LNCaP clone FGC (cell line): ENCODE measurements at regions not wholly inside any gene's neighbourhood (a gene's known extent, or its start where the extent isn't known, plus 50 kb on each side); places are given as distances from the start of the nearest gene placed in this dataset.

Source experiments
- DNase-seq: peaks from one replicate; pipeline ENCODE4 v3.0.0-alpha.2; 2011; ENCODE audit warnings: low read depth
- H3K4me3 ChIP-seq: 2 replicates; pipeline ENCODE4 v1.5.1; 2011; ENCODE audit warnings: mild to moderate bottlenecking, low read depth, low read length, control low read depth
- TF ChIP-seq, protein P1 (sequence below): IDR thresholded peaks from 2 replicates; pipeline ENCODE4 v1.5.1; 2012; ENCODE audit warnings: mild to moderate bottlenecking; ENCODE audit not compliant: control insufficient read depth, insufficient read depth; ENCODE audit errors: extremely low read depth

DNA sequence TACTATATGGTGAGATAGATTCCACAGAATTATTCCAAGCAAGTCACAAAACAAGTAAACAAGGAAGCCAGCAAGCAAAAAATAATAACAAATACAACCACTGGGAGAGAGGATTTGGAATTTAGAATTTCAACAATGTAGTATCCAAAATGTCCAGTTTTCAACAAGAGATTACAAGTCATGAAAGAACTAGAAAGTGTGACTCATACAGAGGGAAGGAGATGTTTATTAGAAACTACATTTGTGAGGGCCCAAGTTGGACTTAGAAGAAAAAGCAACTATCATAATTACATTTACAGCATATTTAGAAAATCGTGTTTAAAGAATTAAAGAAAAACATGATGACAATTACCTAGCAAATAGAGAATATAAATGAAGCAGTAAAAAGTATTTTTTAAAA, 494.6 kb upstream of the ID4 start:
- DNase-seq, result no peak
- TF ChIP-seq, protein P1, sequence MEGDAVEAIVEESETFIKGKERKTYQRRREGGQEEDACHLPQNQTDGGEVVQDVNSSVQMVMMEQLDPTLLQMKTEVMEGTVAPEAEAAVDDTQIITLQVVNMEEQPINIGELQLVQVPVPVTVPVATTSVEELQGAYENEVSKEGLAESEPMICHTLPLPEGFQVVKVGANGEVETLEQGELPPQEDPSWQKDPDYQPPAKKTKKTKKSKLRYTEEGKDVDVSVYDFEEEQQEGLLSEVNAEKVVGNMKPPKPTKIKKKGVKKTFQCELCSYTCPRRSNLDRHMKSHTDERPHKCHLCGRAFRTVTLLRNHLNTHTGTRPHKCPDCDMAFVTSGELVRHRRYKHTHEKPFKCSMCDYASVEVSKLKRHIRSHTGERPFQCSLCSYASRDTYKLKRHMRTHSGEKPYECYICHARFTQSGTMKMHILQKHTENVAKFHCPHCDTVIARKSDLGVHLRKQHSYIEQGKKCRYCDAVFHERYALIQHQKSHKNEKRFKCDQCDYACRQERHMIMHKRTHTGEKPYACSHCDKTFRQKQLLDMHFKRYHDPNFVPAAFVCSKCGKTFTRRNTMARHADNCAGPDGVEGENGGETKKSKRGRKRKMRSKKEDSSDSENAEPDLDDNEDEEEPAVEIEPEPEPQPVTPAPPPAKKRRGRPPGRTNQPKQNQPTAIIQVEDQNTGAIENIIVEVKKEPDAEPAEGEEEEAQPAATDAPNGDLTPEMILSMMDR, result no peak
- no peak overlapping the region for H3K4me3 ChIP-seq

- DNase-seq, result no peak
- TF ChIP-seq, protein P1, result no peak
- no peak overlapping the region for H3K4me3 ChIP-seq
Observed at GRCh38 chr6:19349429-19349828, 487.7 kb upstream of the ID4 start.

- DNase-seq, result peak; percentile 92
- no peak overlapping the region for H3K4me3 ChIP-seq
- TF ChIP-seq, protein P1, result no peak
Observed at GRCh38 chr6:19354181-19354580, 483.0 kb upstream of the ID4 start.

GRCh38 chr6:19356692-19357091, 480.5 kb upstream of the ID4 start:
- H3K4me3 ChIP-seq, result no peak overlapping the region
- DNase-seq, result no peak
- TF ChIP-seq, protein P1, result no peak

DNA sequence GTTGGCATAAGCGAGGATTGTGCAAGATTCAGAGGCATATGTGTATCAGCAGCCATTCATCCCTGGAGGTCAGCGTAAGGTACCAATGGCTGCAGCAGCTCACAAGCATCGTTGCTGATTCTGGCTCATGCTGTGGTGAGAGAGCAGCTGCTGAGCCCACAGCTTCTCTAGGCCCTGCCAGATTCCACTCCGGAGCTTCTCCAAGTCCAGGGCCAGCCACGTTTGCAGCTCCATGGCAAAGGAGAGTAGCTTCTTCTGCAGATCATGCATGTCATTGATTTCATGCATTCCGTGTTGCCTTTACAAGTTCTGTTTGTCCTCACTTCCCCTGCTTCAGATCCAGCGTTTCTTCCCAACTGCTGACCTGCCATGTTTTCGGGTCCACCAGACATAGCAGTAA, 474.8 kb upstream of the ID4 start:
- no peak overlapping the region for H3K4me3 ChIP-seq
- no peak for DNase-seq
- TF ChIP-seq, protein P1, result no peak

DNA sequence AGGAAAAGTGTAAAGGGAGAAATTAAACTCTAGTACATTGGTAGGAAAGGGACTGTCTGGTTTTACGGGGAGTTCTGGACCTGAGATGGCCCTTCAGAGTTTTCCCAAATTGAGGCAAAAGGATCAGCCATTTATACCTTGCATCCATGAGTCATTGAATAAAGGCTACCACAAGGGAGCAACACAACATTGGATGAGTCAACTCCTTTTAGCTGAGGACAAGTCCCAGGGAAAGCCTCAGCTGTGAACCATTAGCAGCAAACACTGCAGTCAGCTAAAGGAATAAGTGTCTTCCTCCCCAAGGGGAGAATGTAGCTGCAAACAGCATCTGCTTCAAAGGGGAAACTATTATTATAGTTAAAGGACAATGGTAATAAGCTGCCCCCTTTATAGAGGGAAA, 468.7 kb upstream of the ID4 start:
- TF ChIP-seq, protein P1, result no peak
- no peak for DNase-seq

DNA sequence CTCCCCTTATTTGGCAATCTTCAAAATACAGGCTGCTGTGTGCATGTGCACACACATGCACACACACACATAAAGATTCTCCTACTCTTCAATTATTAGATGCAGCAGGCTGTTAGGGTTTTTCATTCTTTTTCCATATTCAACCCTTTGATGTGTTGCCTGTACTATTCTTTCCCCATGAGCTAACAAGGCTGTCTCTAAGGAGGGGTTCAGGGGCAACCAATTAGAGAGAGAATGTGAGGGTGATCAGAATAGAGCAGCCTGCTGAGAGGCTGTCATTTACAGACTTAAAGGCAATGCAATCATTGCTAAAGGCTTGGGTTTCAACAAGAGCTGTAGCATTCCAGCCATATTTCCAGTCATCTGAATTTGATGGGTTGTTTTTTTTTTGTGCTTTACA, 467.4 kb upstream of the ID4 start:
- H3K4me3 ChIP-seq, result no peak overlapping the region
- DNase-seq, result no peak
- TF ChIP-seq, protein P1, result no peak

More for the DNA sequence above, 468.7 kb upstream of the ID4 start:
- no peak overlapping the region for H3K4me3 ChIP-seq
